GM21360 (cell line): ENCODE measurements at regions not wholly inside any gene's neighbourhood (a gene's known extent, or its start where the extent isn't known, plus 50 kb on each side); places are given as distances from the start of the nearest gene placed in this dataset.

Experiments used
- ATAC-seq: cut with Tn5 transposase; IDR thresholded peaks from one replicate; pipeline ENCODE4 v1.9.1; 2021; ENCODE audit warnings: mild to moderate bottlenecking, moderate library complexity; ENCODE audit not compliant: unreplicated experiment

- ATAC-seq: no peak
These were observed 84.5 kb upstream of the FYN start for GRCh38 chr6:111957623-111958315.

- no peak for ATAC-seq
These were observed 85.3 kb upstream of the FYN start for GRCh38 chr6:111958534-111958933.

GRCh38 chr6:111959766-111960165, 86.5 kb upstream of the FYN start:
- ATAC-seq: no peak

GRCh38 chr6:111967131-111967530, 86.8 kb upstream of the CCN6 start:
- no peak for ATAC-seq

GRCh38 chr6:111970426-111970825, 83.5 kb upstream of the CCN6 start:
- no peak for ATAC-seq

- no peak for ATAC-seq
These were observed 82.6 kb upstream of the CCN6 start for GRCh38 chr6:111971181-111971841.

GRCh38 chr6:111971866-111972532, 81.9 kb upstream of the CCN6 start:
- no peak for ATAC-seq

GRCh38 chr6:111972745-111973117, 81.2 kb upstream of the CCN6 start:
- ATAC-seq: no peak

GRCh38 chr6:111973118-111973761, 80.7 kb upstream of the CCN6 start:
- ATAC-seq: no peak

GRCh38 chr6:111973927-111974639, 79.8 kb upstream of the CCN6 start:
- ATAC-seq: no peak

GRCh38 chr6:111975466-111975865, 78.4 kb upstream of the CCN6 start:
- no peak for ATAC-seq

GRCh38 chr6:111976139-111976538, 77.8 kb upstream of the CCN6 start:
- ATAC-seq: no peak

- no peak for ATAC-seq
These were observed 75.3 kb upstream of the CCN6 start for GRCh38 chr6:111978532-111979149.

- ATAC-seq: no peak
These were observed 74.3 kb upstream of the CCN6 start for GRCh38 chr6:111979633-111980032.

GRCh38 chr6:111980143-111980542, 73.8 kb upstream of the CCN6 start:
- no peak for ATAC-seq

- no peak for ATAC-seq
These were observed 72.7 kb upstream of the CCN6 start for GRCh38 chr6:111980971-111981840.

GRCh38 chr6:111982681-111983080, 71.2 kb upstream of the CCN6 start:
- no peak for ATAC-seq

GRCh38 chr6:111983193-111983592, 70.7 kb upstream of the CCN6 start:
- ATAC-seq: no peak

GRCh38 chr6:111984081-111984480, 69.8 kb upstream of the CCN6 start:
- ATAC-seq: no peak
